SK-N-SH treated with all-trans-retinoic acid at 6 μM for 48 hours (cell line): ENCODE measurements at regions not wholly inside any gene's neighbourhood (a gene's known extent, or its start where the extent isn't known, plus 50 kb on each side); places are given as distances from the start of the nearest gene placed in this dataset.

ENCODE experiments used
- ARNTL ChIP-seq: fragments of 450-650 bp; formaldehyde crosslinking; IDR thresholded peaks from 2 replicates; pipeline ENCODE4 v1.5.0; 2020; ENCODE audit warnings: low read depth, mild to moderate bottlenecking, moderate library complexity, borderline replicate concordance
- GLIS3 ChIP-seq: fragments of 250-450 bp; sonication (Bioruptor Pico); IDR thresholded peaks from 2 replicates; pipeline ENCODE4 v1.5.0; 2020; ENCODE audit warnings: mild to moderate bottlenecking, moderate library complexity
- OSR1 ChIP-seq: fragments of 250-450 bp; sonication (Bioruptor Pico); IDR thresholded peaks from 2 replicates; pipeline ENCODE4 v1.8.0; 2022; ENCODE audit warnings: moderate library complexity, mild to moderate bottlenecking, inconsistent platforms
- ZFP30 ChIP-seq: fragments of 450-650 bp; formaldehyde crosslinking; IDR thresholded peaks from 2 replicates; pipeline ENCODE4 v1.5.0; 2022; ENCODE audit warnings: mild to moderate bottlenecking, moderate library complexity
- ZNF70 ChIP-seq: fragments of 450-650 bp; formaldehyde crosslinking; IDR thresholded peaks from 2 replicates; pipeline ENCODE4 v1.5.0; 2020; ENCODE audit warnings: mild to moderate bottlenecking, moderate library complexity

GRCh38 chr6:12508553-12508952, 208.0 kb upstream of the PHACTR1 start:
- TF ChIP-seq ZFP30 (CRISPR knock-in tag) (no peak), GLIS3 (CRISPR knock-in tag) (no peak), OSR1 (CRISPR knock-in tag) (no peak), ZNF70 (CRISPR knock-in tag) (no peak), ARNTL (CRISPR knock-in tag) (no peak)
